ENCODE measurements at regions not wholly inside any gene's neighbourhood (a gene's known extent, or its start where the extent isn't known, plus 50 kb on each side); places are given as distances from the start of the nearest gene placed in this dataset.
A peak's percentile ranks its signal among the peaks of the same experiment; 100 is the strongest.
"Not testable (repeated sequence)": the region's sequence is repeated elsewhere in the genome, so short reads cannot be mapped to it uniquely, and the experiment has no call there.

- DNase-seq (ENCODE audit: low read depth, low spot score): no peak
Observed at GRCh38 chr14:71629765-71630492, 302.3 kb upstream of the RGS6 start.

- not testable (repeated sequence) for DNase-seq (ENCODE audit: low read depth, low spot score)
Observed at GRCh38 chr14:71631030-71631429, 301.2 kb upstream of the RGS6 start.

GRCh38 chr14:71632440-71632946 is 299.7 kb upstream of the RGS6 start:
- DNase-seq (ENCODE audit: low read depth, low spot score): no peak

- no peak for DNase-seq (ENCODE audit: low read depth, low spot score)
Observed at GRCh38 chr14:71636076-71636475, 296.2 kb upstream of the RGS6 start.

- DNase-seq (ENCODE audit: low read depth, low spot score): no peak
Observed at GRCh38 chr14:71636820-71637471, 295.3 kb upstream of the RGS6 start.

- DNase-seq (ENCODE audit: low read depth, low spot score): no peak
Observed at GRCh38 chr14:71638523-71639196, 293.6 kb upstream of the RGS6 start.

- DNase-seq (ENCODE audit: low read depth, low spot score): no peak
Observed at GRCh38 chr14:71642715-71643114, 289.5 kb upstream of the RGS6 start.

GRCh38 chr14:71645656-71646055 is 286.6 kb upstream of the RGS6 start:
- no peak for DNase-seq (ENCODE audit: low read depth, low spot score)

GRCh38 chr14:71646518-71646917 is 285.7 kb upstream of the RGS6 start:
- DNase-seq (ENCODE audit: low read depth, low spot score): no peak

- peak; percentile 82 for DNase-seq (ENCODE audit: low read depth, low spot score)
Observed at GRCh38 chr14:71647086-71647784, 285.0 kb upstream of the RGS6 start.

- DNase-seq (ENCODE audit: low read depth, low spot score): no peak
Observed at GRCh38 chr14:71648725-71649124, 283.5 kb upstream of the RGS6 start.

- no peak for DNase-seq (ENCODE audit: low read depth, low spot score)
Observed at GRCh38 chr14:71650187-71650755, 282.0 kb upstream of the RGS6 start.

- DNase-seq (ENCODE audit: low read depth, low spot score): no peak
Observed at GRCh38 chr14:71651228-71651627, 281.0 kb upstream of the RGS6 start.

- no peak for DNase-seq (ENCODE audit: low read depth, low spot score)
Observed at GRCh38 chr14:71652368-71652767, 279.9 kb upstream of the RGS6 start.

GRCh38 chr14:71654810-71655209 is 277.4 kb upstream of the RGS6 start:
- no peak for DNase-seq (ENCODE audit: low read depth, low spot score)

GRCh38 chr14:71658261-71658860 is 273.9 kb upstream of the RGS6 start:
- DNase-seq (ENCODE audit: low read depth, low spot score): no peak

GRCh38 chr14:71659159-71659558 is 273.1 kb upstream of the RGS6 start:
- DNase-seq (ENCODE audit: low read depth, low spot score): no peak

GRCh38 chr14:71661441-71661840 is 270.8 kb upstream of the RGS6 start:
- no peak for DNase-seq (ENCODE audit: low read depth, low spot score)

GRCh38 chr14:71662291-71662790 is 269.9 kb upstream of the RGS6 start:
- no peak for DNase-seq (ENCODE audit: low read depth, low spot score)

GRCh38 chr14:71665157-71665556 is 267.1 kb upstream of the RGS6 start:
- DNase-seq (ENCODE audit: low read depth, low spot score): no peak

GRCh38 chr14:71665781-71666180 is 266.4 kb upstream of the RGS6 start:
- no peak for DNase-seq (ENCODE audit: low read depth, low spot score)

Data from iPS DF 19.7 (cell line).